ENCODE measurements at regions not wholly inside any gene's neighbourhood (a gene's known extent, or its start where the extent isn't known, plus 50 kb on each side); places are given as distances from the start of the nearest gene placed in this dataset.

- no peak overlapping the region for H3K4me3 ChIP-seq (ENCODE audit: low read depth, low read length)
- in situ Hi-C loops (cut with HindIII; ENCODE audit: low sequenced_read_pairs) = no loop called here
- no peak for TF ChIP-seq CTCF (IDR thresholded peaks at IDR 0.05; ENCODE audit: low read depth, low read length)
- DNase-seq (ENCODE audit: low read depth, low spot score) = no peak
These were observed 400.3 kb upstream of the POU3F1 start for GRCh38 chr1:38446936-38447335.

GRCh38 chr1:38444770-38445442 is 398.3 kb upstream of the POU3F1 start:
- in situ Hi-C loops (cut with HindIII; ENCODE audit: low sequenced_read_pairs) = no loop called here
- TF ChIP-seq CTCF (IDR thresholded peaks at IDR 0.05; ENCODE audit: low read depth, low read length) = no peak
- no peak overlapping the region for H3K4me3 ChIP-seq (ENCODE audit: low read depth, low read length)
- no peak for DNase-seq (ENCODE audit: low read depth, low spot score)

GRCh38 chr1:38444311-38444710 is 397.7 kb upstream of the POU3F1 start:
- no peak for TF ChIP-seq CTCF (IDR thresholded peaks at IDR 0.05; ENCODE audit: low read depth, low read length)
- no peak overlapping the region for H3K4me3 ChIP-seq (ENCODE audit: low read depth, low read length)
- in situ Hi-C loops (cut with HindIII; ENCODE audit: low sequenced_read_pairs) = no loop called here
- peak; percentile 65 for DNase-seq (ENCODE audit: low read depth, low spot score)

GRCh38 chr1:38440402-38440801 is 393.8 kb upstream of the POU3F1 start:
- in situ Hi-C loops (cut with HindIII; ENCODE audit: low sequenced_read_pairs) = no loop called here
- no peak for TF ChIP-seq CTCF (IDR thresholded peaks at IDR 0.05; ENCODE audit: low read depth, low read length)
- no peak for DNase-seq (ENCODE audit: low read depth, low spot score)
- H3K4me3 ChIP-seq (ENCODE audit: low read depth, low read length) = no peak overlapping the region

- in situ Hi-C loops (cut with HindIII; ENCODE audit: low sequenced_read_pairs) = no loop called here
- no peak for DNase-seq (ENCODE audit: low read depth, low spot score)
- TF ChIP-seq CTCF (IDR thresholded peaks at IDR 0.05; ENCODE audit: low read depth, low read length) = no peak
- H3K4me3 ChIP-seq (ENCODE audit: low read depth, low read length) = no peak overlapping the region
These were observed 390.2 kb upstream of the POU3F1 start for GRCh38 chr1:38436749-38437148.

GRCh38 chr1:38436006-38436405 is 389.4 kb upstream of the POU3F1 start:
- no peak for DNase-seq (ENCODE audit: low read depth, low spot score)
- no peak overlapping the region for H3K4me3 ChIP-seq (ENCODE audit: low read depth, low read length)
- in situ Hi-C loops (cut with HindIII; ENCODE audit: low sequenced_read_pairs) = no loop called here
- TF ChIP-seq CTCF (IDR thresholded peaks at IDR 0.05; ENCODE audit: low read depth, low read length) = no peak

All from astrocyte of the spinal cord (primary cell).